NK-92 (cell line): ENCODE measurements at regions not wholly inside any gene's neighbourhood (a gene's known extent, or its start where the extent isn't known, plus 50 kb on each side); places are given as distances from the start of the nearest gene placed in this dataset.
"Not testable (repeated sequence)": the region's sequence is repeated elsewhere in the genome, so short reads cannot be mapped to it uniquely, and the experiment has no call there.

Source experiments
- DNase-seq: peaks from one replicate; lab custom pipeline; 2025; ENCODE audit not compliant: unreplicated experiment; lab: John Stamatoyannopoulos, UW

DNA sequence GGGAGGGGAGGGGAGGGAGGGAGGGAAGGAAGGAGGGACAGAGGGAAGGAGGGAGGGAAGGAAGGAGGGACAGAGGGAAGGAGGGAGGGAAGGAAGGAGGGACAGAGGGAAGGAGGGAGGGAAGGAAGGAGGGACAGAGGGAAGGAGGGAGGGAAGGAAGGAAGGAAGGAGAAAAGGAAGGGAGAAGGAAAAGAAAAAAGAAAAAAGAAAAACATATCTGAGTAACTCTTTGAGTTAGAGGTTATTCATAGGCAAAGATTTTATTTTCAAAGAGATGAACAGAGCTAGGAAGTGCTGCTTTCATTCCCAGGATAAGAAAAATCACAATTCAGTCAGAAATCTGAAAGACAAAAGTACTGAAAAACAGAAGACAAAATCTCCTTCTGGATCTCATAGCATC, 379.7 kb upstream of the GYPC start:
- not testable (repeated sequence) for DNase-seq

GRCh38 chr2:126288362-126288761, 367.6 kb upstream of the GYPC start:
- no peak for DNase-seq

GRCh38 chr2:126293962-126294361, 362.0 kb upstream of the GYPC start:
- DNase-seq, result not testable (repeated sequence)

GRCh38 chr2:126299469-126299976, 356.4 kb upstream of the GYPC start:
- no peak for DNase-seq

DNA sequence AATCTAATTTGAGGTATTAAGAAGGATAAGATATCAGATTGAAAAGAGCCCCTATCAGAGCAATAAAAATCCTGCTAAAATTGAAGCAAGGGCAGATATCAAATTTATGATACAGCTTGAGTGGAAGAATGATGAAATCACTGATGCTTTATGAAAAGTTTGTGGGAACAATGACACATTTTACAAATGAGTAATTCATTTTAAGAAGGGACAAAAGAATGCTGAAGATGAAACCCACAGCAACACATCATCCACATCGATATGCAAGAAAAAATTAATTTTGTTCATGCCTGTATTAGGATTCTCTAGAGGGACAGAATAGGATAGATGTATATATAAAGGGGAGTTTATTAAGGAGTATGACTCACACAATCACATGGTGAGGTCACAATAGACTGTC, 355.6 kb upstream of the GYPC start:
- no peak for DNase-seq

DNA sequence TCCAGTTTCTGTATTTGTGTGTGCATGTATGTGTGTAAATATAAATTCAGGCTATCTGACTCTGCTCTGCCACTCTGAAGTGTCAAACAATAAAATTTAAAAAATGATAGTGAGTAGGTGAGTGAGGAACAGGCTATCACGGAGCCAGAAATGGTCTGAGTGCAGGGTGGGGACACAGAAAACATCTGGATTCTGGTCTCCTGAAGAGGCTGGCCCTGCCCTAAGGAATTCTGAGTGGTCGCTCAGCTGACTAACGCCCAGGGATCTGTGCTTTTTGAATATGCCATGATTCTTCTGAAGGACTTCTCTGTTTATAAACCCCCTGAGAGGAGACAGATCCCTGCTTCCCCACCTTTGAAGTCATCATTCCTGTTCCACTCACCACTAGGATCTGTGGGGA, 353.9 kb upstream of the GYPC start:
- no peak for DNase-seq

DNA sequence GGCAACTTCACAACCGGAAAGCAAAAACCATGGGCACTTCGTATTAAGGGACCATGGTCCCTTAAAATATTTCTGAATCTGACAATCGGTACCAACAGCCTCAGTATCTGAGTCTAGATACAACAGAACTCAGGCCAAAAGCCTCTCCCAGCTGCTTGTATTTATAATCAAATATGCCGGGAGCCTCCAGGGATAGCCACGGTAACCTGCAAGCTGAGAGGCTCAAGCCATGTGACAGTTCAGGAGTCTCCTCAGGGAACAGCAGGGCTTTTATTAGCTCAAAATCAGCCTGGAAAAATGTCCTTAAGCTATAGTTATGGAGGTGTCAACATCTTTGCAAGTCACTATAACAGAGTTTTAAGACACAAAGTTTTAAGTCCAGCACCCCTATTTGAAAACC, 352.8 kb upstream of the GYPC start:
- no peak for DNase-seq

DNA sequence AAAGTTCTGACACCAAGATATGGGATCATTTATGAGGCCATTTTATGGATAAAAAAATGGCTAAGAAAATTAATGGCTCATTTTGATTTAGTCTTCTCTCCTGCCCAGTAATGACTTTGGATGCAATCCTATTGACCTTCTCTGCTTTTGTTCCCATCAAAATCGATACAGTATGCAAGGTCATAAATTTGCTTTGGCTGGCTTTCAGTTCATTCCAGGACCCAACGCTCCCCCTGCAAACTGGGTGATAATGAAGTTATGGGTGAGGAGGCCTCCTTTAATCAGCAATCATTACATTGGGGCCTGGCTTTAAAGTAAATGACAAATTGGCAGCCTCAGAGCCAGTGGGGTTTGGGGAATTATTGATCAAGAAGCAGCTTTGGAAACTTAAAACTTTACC, 351.8 kb upstream of the GYPC start:
- no peak for DNase-seq

DNA sequence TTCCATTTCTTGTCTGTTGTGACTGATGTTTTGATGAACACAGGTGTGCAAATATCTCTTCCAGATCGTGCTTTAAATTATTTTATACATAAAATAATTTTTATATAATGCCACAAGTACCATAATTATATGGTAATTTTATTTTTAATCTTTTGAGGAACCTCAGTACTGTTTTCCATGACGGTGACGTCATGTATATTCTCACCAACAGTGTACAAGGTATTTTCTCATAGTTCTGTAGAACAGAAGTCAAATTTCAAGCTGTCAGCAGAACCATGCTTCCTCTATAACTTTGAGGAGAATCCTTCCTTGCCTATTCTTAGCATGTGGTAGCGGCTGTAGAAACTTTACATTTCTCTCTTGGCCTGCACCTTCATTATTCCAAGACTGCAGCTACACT, 349.4 kb upstream of the GYPC start:
- DNase-seq, result no peak

- no peak for DNase-seq
Observed at GRCh38 chr2:126307740-126308139, 348.2 kb upstream of the GYPC start.

GRCh38 chr2:126309185-126309584, 346.8 kb upstream of the GYPC start:
- DNase-seq, result no peak

- DNase-seq, result no peak
Observed at GRCh38 chr2:126312579-126312978, 343.4 kb upstream of the GYPC start.

DNA sequence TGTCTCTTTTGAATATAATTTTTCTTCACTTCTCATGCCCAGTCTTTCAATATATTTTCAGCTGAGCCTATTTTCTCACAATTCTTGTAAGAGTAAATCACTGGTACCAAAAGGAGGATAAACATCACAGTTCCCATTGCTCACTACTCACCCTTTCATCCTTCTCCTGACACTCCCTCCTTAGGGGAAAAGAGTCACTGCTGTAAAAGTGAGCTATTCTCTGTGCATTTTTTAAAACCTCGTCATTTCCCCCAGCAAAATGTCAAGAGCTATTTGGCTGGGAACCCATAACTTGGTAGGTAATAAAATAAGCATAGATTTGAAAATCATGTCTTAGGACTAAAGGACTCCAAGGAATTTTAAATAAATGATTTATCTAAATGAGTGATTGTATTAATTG, 340.1 kb upstream of the GYPC start:
- DNase-seq, result no peak

DNA sequence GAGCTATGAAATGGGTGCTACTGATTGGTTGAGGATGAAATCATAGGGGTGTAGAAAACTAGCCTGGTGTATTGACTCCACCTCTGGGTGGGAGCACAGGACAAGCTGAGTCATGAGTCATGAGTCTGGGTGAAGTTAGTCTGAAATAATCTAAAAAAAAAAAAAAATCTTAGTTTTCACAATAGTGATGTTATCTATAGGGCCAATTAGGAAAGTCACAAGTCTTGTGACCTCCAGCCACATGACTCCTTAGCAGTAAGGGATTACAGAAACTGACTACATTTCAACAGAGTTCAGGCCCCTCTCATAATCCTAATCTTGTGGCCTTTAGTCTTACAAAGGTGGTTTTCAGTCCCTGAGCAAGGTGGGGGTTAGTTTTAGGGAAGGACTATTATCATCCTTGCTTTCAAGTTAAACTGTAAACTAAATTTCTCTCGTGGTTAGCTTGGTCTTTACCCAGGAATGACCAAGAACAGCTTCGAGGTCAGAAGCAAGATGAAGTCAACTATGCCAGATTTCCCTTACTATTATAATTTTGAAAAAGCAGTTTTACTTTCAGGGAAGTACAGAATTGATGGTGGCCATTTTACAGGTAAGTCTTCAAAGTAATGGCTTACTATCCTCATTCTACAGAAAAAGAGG, 338.0 kb upstream of the GYPC start:
- no peak for DNase-seq

DNA sequence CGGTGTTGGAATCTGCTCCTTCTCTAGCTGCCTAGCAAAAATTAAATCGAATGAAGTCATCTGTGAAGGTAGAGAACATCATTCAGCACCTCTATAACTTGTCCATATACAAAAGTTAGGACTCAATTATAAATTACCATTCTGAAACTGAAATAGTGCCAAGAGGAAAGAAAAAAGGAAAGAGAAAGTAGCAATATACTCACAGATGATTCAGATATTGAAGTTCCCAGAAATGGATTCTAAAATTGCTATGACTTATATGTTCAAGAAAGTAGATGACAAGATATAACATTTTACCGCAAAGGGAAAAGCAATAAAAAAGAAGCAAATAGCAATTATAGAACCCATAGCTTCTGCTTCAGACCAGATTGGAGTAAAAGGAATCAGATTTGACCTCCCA, 333.6 kb upstream of the GYPC start:
- DNase-seq, result no peak

GRCh38 chr2:126325202-126325601, 330.8 kb upstream of the GYPC start:
- no peak for DNase-seq

DNA sequence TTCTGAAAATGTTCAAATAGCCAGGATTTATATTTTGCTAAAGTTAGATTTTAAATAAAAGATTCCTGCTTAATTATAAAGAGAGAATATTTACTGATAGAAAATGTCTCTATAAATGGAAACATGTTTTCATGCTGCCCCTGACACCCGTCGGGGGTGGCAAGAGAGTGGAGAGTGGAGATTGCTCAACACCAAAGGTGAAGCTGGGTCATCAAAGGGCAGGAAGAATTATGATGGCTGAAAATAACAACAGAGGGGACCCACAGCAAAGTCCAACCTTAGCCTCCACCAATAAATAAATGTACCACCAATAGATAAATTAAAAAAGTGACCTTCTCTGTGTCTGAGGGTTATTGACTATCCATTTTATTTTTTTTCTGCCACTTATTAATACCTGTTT, 326.8 kb upstream of the GYPC start:
- no peak for DNase-seq

DNA sequence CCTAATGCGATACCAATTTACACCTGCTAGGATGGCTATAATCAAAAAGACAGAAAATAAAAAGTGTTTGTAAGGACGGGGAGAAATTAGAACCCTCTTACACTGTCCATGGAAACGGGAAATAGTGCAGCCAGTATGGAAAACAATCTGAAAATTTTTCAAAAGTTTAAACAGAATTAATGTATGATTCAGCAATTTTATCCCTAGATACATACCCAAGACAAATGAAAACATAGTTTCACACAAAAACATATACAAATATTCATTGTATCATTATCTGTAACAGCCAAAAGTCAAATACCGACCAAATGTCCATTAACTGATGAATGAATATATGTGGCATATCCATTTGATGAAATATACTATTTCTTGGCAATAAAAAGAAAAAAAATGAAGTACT, 313.5 kb upstream of the GYPC start:
- DNase-seq, result no peak

- DNase-seq, result no peak
Observed at GRCh38 chr2:126343136-126343535, 312.8 kb upstream of the GYPC start.

GRCh38 chr2:126344493-126344892, 311.5 kb upstream of the GYPC start:
- no peak for DNase-seq

DNA sequence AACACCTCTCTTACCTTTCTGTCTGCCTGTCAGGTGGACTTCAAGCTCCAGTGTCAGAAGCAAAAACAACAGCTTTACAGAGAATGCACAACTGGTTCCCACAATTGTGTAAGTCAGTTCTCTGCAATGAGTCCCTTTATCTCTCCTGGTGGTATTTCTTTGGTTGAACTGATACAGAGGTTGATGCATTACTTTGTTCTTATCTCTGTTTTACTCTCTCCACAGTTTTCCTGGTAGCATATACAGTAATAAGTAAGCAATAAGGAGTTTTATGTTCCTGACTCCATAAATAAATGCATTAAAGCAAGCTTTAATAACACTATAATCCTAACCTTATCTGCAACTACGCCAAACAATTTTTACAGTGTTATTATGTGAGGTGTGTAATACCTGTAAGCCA, 310.3 kb upstream of the GYPC start:
- DNase-seq, result no peak

- no peak for DNase-seq
Observed at GRCh38 chr2:126356631-126357030, 299.3 kb upstream of the GYPC start.

DNA sequence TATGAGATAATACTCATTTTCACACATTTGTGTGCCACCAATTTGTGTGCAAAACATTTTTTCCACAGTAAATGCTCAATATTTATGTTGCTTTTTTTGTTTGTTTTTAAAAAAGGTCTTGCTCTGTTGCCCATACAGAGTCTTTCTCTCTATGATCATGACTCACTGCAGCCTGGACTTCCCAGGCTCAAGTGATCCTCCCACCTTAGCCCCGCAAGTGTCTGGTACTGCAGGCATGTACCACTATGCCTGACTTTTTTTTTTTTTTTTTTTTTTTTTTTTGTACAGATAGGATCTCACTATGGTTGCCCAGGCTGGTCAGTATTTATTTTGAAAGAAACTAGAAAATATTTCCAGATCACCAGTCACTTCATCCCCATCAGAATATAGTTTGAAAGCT, 297.8 kb upstream of the GYPC start:
- no peak for DNase-seq
